ENCODE measurements at regions not wholly inside any gene's neighbourhood (a gene's known extent, or its start where the extent isn't known, plus 50 kb on each side); places are given as distances from the start of the nearest gene placed in this dataset.

- Histone ChIP-seq H3K4me1 (ENCODE audit: control insufficient read depth in 2 of 2, insufficient read depth in 2 of 2, low read length in 2 of 2) (no peaks in the 10 kb centered on the region), H3K27me3 (ENCODE audit: control insufficient read depth in 2 of 2, insufficient read depth in 1 of 2, low read length in 1 of 2) (no peaks in the 10 kb centered on the region), H3K4me3 (ENCODE audit: low read length in 2 of 2) (no peak overlapping the region), H3K27ac (ENCODE audit: low read depth in 1 of 2, low read length in 1 of 2) (no peak overlapping the region), H3K9me3 (ENCODE audit: control insufficient read depth in 2 of 2, insufficient read depth in 1 of 2, low read length in 1 of 2) (no peaks in the 10 kb centered on the region), H3K36me3 (ENCODE audit: control insufficient read depth in 2 of 2, insufficient read depth in 2 of 2, low read length in 1 of 2) (no peaks in the 10 kb centered on the region)
- DNase-seq (ENCODE audit: low read depth in 6 of 9, low spot score in 9 of 9), result no peak
These were observed 366.5 kb downstream of the CHSY3 start for GRCh38 chr5:130270786-130271185.

GRCh38 chr5:130268489-130268888 lies 364.2 kb downstream of the CHSY3 start:
- no peaks in the 10 kb centered on the region for H3K4me1 ChIP-seq (ENCODE audit: control insufficient read depth in 2 of 2, insufficient read depth in 2 of 2, low read length in 2 of 2)
- WGBS, result 84% methylated on average over 2 of the region's 2 CpGs
- H3K36me3 ChIP-seq (ENCODE audit: control insufficient read depth in 2 of 2, insufficient read depth in 2 of 2, low read length in 1 of 2), result no peaks in the 10 kb centered on the region
- no peak overlapping the region for H3K4me3 ChIP-seq (ENCODE audit: low read length in 2 of 2)
- no peaks in the 10 kb centered on the region for H3K9me3 ChIP-seq (ENCODE audit: control insufficient read depth in 2 of 2, insufficient read depth in 1 of 2, low read length in 1 of 2)
- no peak for DNase-seq (ENCODE audit: low read depth in 6 of 9, low spot score in 9 of 9)
- H3K27me3 ChIP-seq (ENCODE audit: control insufficient read depth in 2 of 2, insufficient read depth in 1 of 2, low read length in 1 of 2), result no peaks in the 10 kb centered on the region
- H3K27ac ChIP-seq (ENCODE audit: low read depth in 1 of 2, low read length in 1 of 2), result no peak overlapping the region

- Histone ChIP-seq H3K4me3 (ENCODE audit: low read length in 2 of 2) (no peak overlapping the region), H3K27ac (ENCODE audit: low read depth in 1 of 2, low read length in 1 of 2) (no peak overlapping the region), H3K4me1 (ENCODE audit: control insufficient read depth in 2 of 2, insufficient read depth in 2 of 2, low read length in 2 of 2) (no peaks in the 10 kb centered on the region), H3K27me3 (ENCODE audit: control insufficient read depth in 2 of 2, insufficient read depth in 1 of 2, low read length in 1 of 2) (no peaks in the 10 kb centered on the region), H3K9me3 (ENCODE audit: control insufficient read depth in 2 of 2, insufficient read depth in 1 of 2, low read length in 1 of 2) (no peaks in the 10 kb centered on the region), H3K36me3 (ENCODE audit: control insufficient read depth in 2 of 2, insufficient read depth in 2 of 2, low read length in 1 of 2) (no peaks in the 10 kb centered on the region)
- no peak for DNase-seq (ENCODE audit: low read depth in 6 of 9, low spot score in 9 of 9)
- WGBS, result 97% methylated on average over 2 of the region's 2 CpGs
These were observed 363.7 kb downstream of the CHSY3 start for GRCh38 chr5:130267926-130268325.

- H3K4me1 ChIP-seq (ENCODE audit: control insufficient read depth in 2 of 2, insufficient read depth in 2 of 2, low read length in 2 of 2), result no peaks in the 10 kb centered on the region
- no peak overlapping the region for H3K27ac ChIP-seq (ENCODE audit: low read depth in 1 of 2, low read length in 1 of 2)
- no peak overlapping the region for H3K4me3 ChIP-seq (ENCODE audit: low read length in 2 of 2)
- no peaks in the 10 kb centered on the region for H3K27me3 ChIP-seq (ENCODE audit: control insufficient read depth in 2 of 2, insufficient read depth in 1 of 2, low read length in 1 of 2)
- 97% methylated on average over 2 of the region's 2 CpGs for WGBS
- DNase-seq (ENCODE audit: low read depth in 6 of 9, low spot score in 9 of 9), result no peak
- H3K9me3 ChIP-seq (ENCODE audit: control insufficient read depth in 2 of 2, insufficient read depth in 1 of 2, low read length in 1 of 2), result no peaks in the 10 kb centered on the region
- no peaks in the 10 kb centered on the region for H3K36me3 ChIP-seq (ENCODE audit: control insufficient read depth in 2 of 2, insufficient read depth in 2 of 2, low read length in 1 of 2)
These were observed 356.2 kb downstream of the CHSY3 start for GRCh38 chr5:130260481-130260880.

- DNase-seq (ENCODE audit: low read depth in 6 of 9, low spot score in 9 of 9), result no peak
- whole genome bisulfite sequencing, result 55% methylated on average over 1 of the region's 1 CpG
- H3K27ac ChIP-seq (ENCODE audit: low read depth in 1 of 2, low read length in 1 of 2), result no peak overlapping the region
- no peaks in the 10 kb centered on the region for H3K9me3 ChIP-seq (ENCODE audit: control insufficient read depth in 2 of 2, insufficient read depth in 1 of 2, low read length in 1 of 2)
- H3K4me3 ChIP-seq (ENCODE audit: low read length in 2 of 2), result no peak overlapping the region
- H3K27me3 ChIP-seq (ENCODE audit: control insufficient read depth in 2 of 2, insufficient read depth in 1 of 2, low read length in 1 of 2), result no peaks in the 10 kb centered on the region
- no peaks in the 10 kb centered on the region for H3K4me1 ChIP-seq (ENCODE audit: control insufficient read depth in 2 of 2, insufficient read depth in 2 of 2, low read length in 2 of 2)
- no peaks in the 10 kb centered on the region for H3K36me3 ChIP-seq (ENCODE audit: control insufficient read depth in 2 of 2, insufficient read depth in 2 of 2, low read length in 1 of 2)
These were observed 347.7 kb downstream of the CHSY3 start for GRCh38 chr5:130251931-130252330.

- Histone ChIP-seq H3K36me3 (ENCODE audit: control insufficient read depth in 2 of 2, insufficient read depth in 2 of 2, low read length in 1 of 2) (no peaks in the 10 kb centered on the region), H3K4me1 (ENCODE audit: control insufficient read depth in 2 of 2, insufficient read depth in 2 of 2, low read length in 2 of 2) (no peaks in the 10 kb centered on the region), H3K9me3 (ENCODE audit: control insufficient read depth in 2 of 2, insufficient read depth in 1 of 2, low read length in 1 of 2) (no peaks in the 10 kb centered on the region), H3K4me3 (ENCODE audit: low read length in 2 of 2) (no peak overlapping the region), H3K27ac (ENCODE audit: low read depth in 1 of 2, low read length in 1 of 2) (no peak overlapping the region), H3K27me3 (ENCODE audit: control insufficient read depth in 2 of 2, insufficient read depth in 1 of 2, low read length in 1 of 2) (no peaks in the 10 kb centered on the region)
- DNase-seq (ENCODE audit: low read depth in 6 of 9, low spot score in 9 of 9), result no peak
- 89% methylated on average over 4 of the region's 4 CpGs for WGBS
These were observed 339.4 kb downstream of the CHSY3 start for GRCh38 chr5:130243641-130244040.

- H3K27me3 ChIP-seq (ENCODE audit: control insufficient read depth in 2 of 2, insufficient read depth in 1 of 2, low read length in 1 of 2), result no peaks in the 10 kb centered on the region
- no peak overlapping the region for H3K27ac ChIP-seq (ENCODE audit: low read depth in 1 of 2, low read length in 1 of 2)
- no peaks in the 10 kb centered on the region for H3K9me3 ChIP-seq (ENCODE audit: control insufficient read depth in 2 of 2, insufficient read depth in 1 of 2, low read length in 1 of 2)
- 9% methylated on average over 3 of the region's 3 CpGs for WGBS
- H3K4me3 ChIP-seq (ENCODE audit: low read length in 2 of 2), result no peak overlapping the region
- no peak for DNase-seq (ENCODE audit: low read depth in 6 of 9, low spot score in 9 of 9)
- H3K36me3 ChIP-seq (ENCODE audit: control insufficient read depth in 2 of 2, insufficient read depth in 2 of 2, low read length in 1 of 2), result no peaks in the 10 kb centered on the region
- H3K4me1 ChIP-seq (ENCODE audit: control insufficient read depth in 2 of 2, insufficient read depth in 2 of 2, low read length in 2 of 2), result no peaks in the 10 kb centered on the region
These were observed 333.5 kb downstream of the CHSY3 start for GRCh38 chr5:130237721-130238120.
